Aorta (tissue), 5 donors: ENCODE measurements at regions not wholly inside any gene's neighbourhood (a gene's known extent, or its start where the extent isn't known, plus 50 kb on each side); places are given as distances from the start of the nearest gene placed in this dataset.

ENCODE experiments used
- ATAC-seq: fragments of 200-7000 bp; cut with Tn5 transposase; one replicate; pipeline ENCODE4 v1.9.1; 2022; ENCODE audit warnings: moderate library complexity; ENCODE audit not compliant: low FRiP score
- DNase-seq, 2 donors: peaks; one replicate each; pipeline ENCODE4 v3.0.0-alpha.2; 2020
- H3K27ac ChIP-seq, 2 donors: one replicate each; pipeline ENCODE4 v1.5.1; 2013; ENCODE audit warnings: low read length in 2 of 2, mild to moderate bottlenecking in 2 of 2, moderate library complexity in 2 of 2, control low read depth in 1 of 2, inconsistent platforms in 1 of 2, low read depth in 1 of 2
- H3K27me3 ChIP-seq, 2 donors: one replicate each; pipeline ENCODE4 v1.6.1; 2013; ENCODE audit warnings: control low read depth in 1 of 2, low read length in 1 of 2, mild to moderate bottlenecking in 1 of 2, moderate library complexity in 1 of 2; ENCODE audit not compliant: insufficient read depth in 2 of 2, control insufficient read depth in 1 of 2
- H3K36me3 ChIP-seq, 2 donors: one replicate each; pipeline ENCODE4 v1.6.1; 2013; ENCODE audit warnings: control low read depth in 1 of 2, low read length in 1 of 2, mild to moderate bottlenecking in 1 of 2; ENCODE audit not compliant: insufficient read depth in 2 of 2, control insufficient read depth in 1 of 2
- H3K4me1 ChIP-seq, 2 donors: one replicate each; pipeline ENCODE4 v1.6.1; 2013; ENCODE audit warnings: low read length in 2 of 2, control low read depth in 1 of 2, mild to moderate bottlenecking in 1 of 2, moderate library complexity in 1 of 2; ENCODE audit not compliant: insufficient read depth in 2 of 2, control insufficient read depth in 1 of 2
- H3K4me3 ChIP-seq, 2 donors: one replicate each; pipeline ENCODE4 v1.5.1; 2013; ENCODE audit warnings: low read length in 2 of 2, control low read depth in 1 of 2, mild to moderate bottlenecking in 1 of 2
- H3K9me3 ChIP-seq: one replicate; pipeline ENCODE4 v1.6.1; 2013; ENCODE audit warnings: mild to moderate bottlenecking, low read length; ENCODE audit not compliant: control insufficient read depth
- WGBS, 2 donors: extraction: QIAGEN DNeasy Blood & Tissue Kit; methylation state at CpG; one replicate each; pipeline ENCODE4 v1.1.7; 2013; 5-methylcytosine and 5-hydroxymethylcytosine counted together
- intact Hi-C, 2 donors: fragments of 100-400 bp; cut with DNase I; formaldehyde crosslinking; loops; one replicate each; pipeline versions ENCODE4 v1.14.2 to v1.15.0; 2022
- donor health status: healthy with polysubstance abuse.
- donor health status: Bipolar disorder and iron deficiency.
- donor health status: DM: no; HTN: no; CAD: no.
- donor health status: DM: no; HTN: no; CAD: no.
- donor health status: DM: yes; HTN: yes; CAD: no.

GRCh38 chr12:9264546-9264945 lies 56.4 kb upstream of the PZP start:
- no peaks in the 10 kb centered on the region for H3K36me3 ChIP-seq
- DNase-seq (no peak), ATAC-seq (no peak)
- H3K4me1 ChIP-seq = no peaks in the 10 kb centered on the region
- intact Hi-C loops = no loop called here
- WGBS, 2 donors = 34 to 35% methylated on average over 1 of the region's 1 CpG
- H3K27me3 ChIP-seq = no peaks in the 10 kb centered on the region
- no peaks in the 10 kb centered on the region for H3K9me3 ChIP-seq
- no peak overlapping the region for H3K27ac ChIP-seq
- no peak overlapping the region for H3K4me3 ChIP-seq

GRCh38 chr12:9260931-9261330 lies 52.7 kb upstream of the PZP start:
- Histone ChIP-seq H3K36me3 (no peaks in the 10 kb centered on the region), H3K9me3 (no peaks in the 10 kb centered on the region), H3K27me3 (no peaks in the 10 kb centered on the region), H3K27ac (no peak overlapping the region), H3K4me3 (no peak overlapping the region), H3K4me1 (no peaks in the 10 kb centered on the region)
- ATAC-seq (no peak), DNase-seq (no peak)
- intact Hi-C loops = no loop called here

- Histone ChIP-seq H3K4me1 (no peaks in the 10 kb centered on the region), H3K9me3 (no peaks in the 10 kb centered on the region), H3K36me3 (no peaks in the 10 kb centered on the region), H3K4me3 (no peak overlapping the region), H3K27me3 (no peaks in the 10 kb centered on the region), H3K27ac (no peak overlapping the region)
- intact Hi-C loops = no loop called here
- no peak for ATAC-seq
- WGBS, 2 donors = 79 to 87% methylated on average over 1 of the region's 1 CpG
- DNase-seq = no peak
Observed at GRCh38 chr12:9258676-9259075, 50.5 kb upstream of the PZP start.
